HG03175 (cell line): ENCODE measurements at regions not wholly inside any gene's neighbourhood (a gene's known extent, or its start where the extent isn't known, plus 50 kb on each side); places are given as distances from the start of the nearest gene placed in this dataset.
"Not testable (repeated sequence)": the region's sequence is repeated elsewhere in the genome, so short reads cannot be mapped to it uniquely, and the experiment has no call there.

Experiments
- ATAC-seq: cut with Tn5 transposase; IDR thresholded peaks from one replicate; pipeline ENCODE4 v1.9.1; 2021; ENCODE audit warnings: mild to moderate bottlenecking, moderate library complexity; ENCODE audit not compliant: unreplicated experiment

- no peak for ATAC-seq
Measured at GRCh38 chr20:28562510-28562898, 2695.0 kb upstream of the DEFB115 start.

GRCh38 chr20:28562899-28563521 is 2694.5 kb upstream of the DEFB115 start:
- not testable (repeated sequence) for ATAC-seq

GRCh38 chr20:28564024-28564423 is 2693.4 kb upstream of the DEFB115 start:
- ATAC-seq = not testable (repeated sequence)

- ATAC-seq = not testable (repeated sequence)
Measured at GRCh38 chr20:28564688-28565463, 2692.6 kb upstream of the DEFB115 start.

GRCh38 chr20:28575991-28576390 is 2681.5 kb upstream of the DEFB115 start:
- ATAC-seq = not testable (repeated sequence)

- ATAC-seq = not testable (repeated sequence)
Measured at GRCh38 chr20:28591680-28592079, 2665.8 kb upstream of the DEFB115 start.

- ATAC-seq = not testable (repeated sequence)
Measured at GRCh38 chr20:28593383-28593782, 2664.1 kb upstream of the DEFB115 start.

GRCh38 chr20:28594476-28594875 is 2663.0 kb upstream of the DEFB115 start:
- ATAC-seq = not testable (repeated sequence)

- not testable (repeated sequence) for ATAC-seq
Measured at GRCh38 chr20:28602006-28602402, 2655.5 kb upstream of the DEFB115 start.

- ATAC-seq = peak; percentile 100
Measured at GRCh38 chr20:28602403-28603217, 2654.9 kb upstream of the DEFB115 start.

GRCh38 chr20:28603218-28603577 is 2654.3 kb upstream of the DEFB115 start:
- not testable (repeated sequence) for ATAC-seq

GRCh38 chr20:28616354-28616753 is 2641.1 kb upstream of the DEFB115 start:
- ATAC-seq = no peak

GRCh38 chr20:28619956-28620651 is 2637.4 kb upstream of the DEFB115 start:
- not testable (repeated sequence) for ATAC-seq

GRCh38 chr20:28625112-28625511 is 2632.4 kb upstream of the DEFB115 start:
- not testable (repeated sequence) for ATAC-seq

GRCh38 chr20:28640831-28641230 is 2616.6 kb upstream of the DEFB115 start:
- not testable (repeated sequence) for ATAC-seq
